Mesenchymal stem cell (in vitro differentiated cells and primary cell): ENCODE measurements at regions not wholly inside any gene's neighbourhood (a gene's known extent, or its start where the extent isn't known, plus 50 kb on each side); places are given as distances from the start of the nearest gene placed in this dataset.

Source experiments
- DNase-seq: peaks from one replicate; pipeline ENCODE4 v3.0.0-alpha.2; 2013
- H2AFZ ChIP-seq: one replicate; pipeline ENCODE4 v1.6.1; 2013; ENCODE audit warnings: low read depth, mild to moderate bottlenecking, control low read depth, inconsistent platforms, low read length, moderate library complexity
- H2AK5ac ChIP-seq: 2 replicates; pipeline ENCODE4 v1.6.1; 2013; ENCODE audit warnings: low read length, moderate library complexity, mild to moderate bottlenecking, inconsistent platforms; ENCODE audit not compliant: severe bottlenecking
- H2BK120ac ChIP-seq: one replicate; pipeline ENCODE4 v1.6.1; 2013; ENCODE audit warnings: low read depth, mild to moderate bottlenecking, inconsistent platforms, low read length, moderate library complexity
- H2BK12ac ChIP-seq, 2 experiments: one replicate each; pipeline ENCODE4 v1.6.1; 2013; ENCODE audit warnings: inconsistent platforms in 2 of 2, low read length in 2 of 2, mild to moderate bottlenecking in 2 of 2, moderate library complexity in 2 of 2, control low read depth in 1 of 2
- H2BK15ac ChIP-seq: one replicate; pipeline ENCODE4 v1.6.1; 2013; ENCODE audit warnings: mild to moderate bottlenecking, low read depth, inconsistent platforms; ENCODE audit not compliant: poor library complexity, severe bottlenecking
- H2BK5ac ChIP-seq: 2 replicates; pipeline ENCODE4 v1.6.1; 2013; ENCODE audit warnings: low read depth, mild to moderate bottlenecking, low read length, control low read depth, inconsistent platforms; ENCODE audit not compliant: poor library complexity, severe bottlenecking
- H3K14ac ChIP-seq, 2 experiments: one replicate each; pipeline ENCODE4 v1.6.1; 2013; ENCODE audit warnings: inconsistent platforms in 2 of 2, low read length in 2 of 2, control low read depth in 1 of 2, mild to moderate bottlenecking in 1 of 2, moderate library complexity in 1 of 2
- H3K18ac ChIP-seq, 2 experiments: one replicate each; pipeline ENCODE4 v1.6.1; 2013; ENCODE audit warnings: inconsistent platforms in 2 of 2, low read length in 2 of 2, control low read depth in 1 of 2, low read depth in 1 of 2, mild to moderate bottlenecking in 1 of 2
- H3K23ac ChIP-seq, 2 experiments: one replicate each; pipeline ENCODE4 v1.6.1; 2013; ENCODE audit warnings: inconsistent platforms in 2 of 2, low read length in 2 of 2, mild to moderate bottlenecking in 2 of 2, moderate library complexity in 2 of 2, control low read depth in 1 of 2
- H3K27ac ChIP-seq: 2 replicates; pipeline ENCODE4 v1.5.1; 2013; ENCODE audit warnings: mild to moderate bottlenecking, moderate library complexity, low read length, control low read depth, inconsistent platforms; ENCODE audit not compliant: poor library complexity, severe bottlenecking
- H3K27me3 ChIP-seq, 2 experiments: 2 replicates each; pipeline versions ENCODE4 v1.6.1 to v1.7.0; 2013; ENCODE audit warnings: low read length in 2 of 2, mild to moderate bottlenecking in 2 of 2, moderate library complexity in 2 of 2, control low read depth in 1 of 2, inconsistent platforms in 1 of 2; ENCODE audit not compliant: control insufficient read depth in 1 of 2, insufficient read depth in 1 of 2
- H3K36me3 ChIP-seq, 2 experiments: 2 replicates each; pipeline versions ENCODE4 v1.6.1 to v1.7.0; 2013; ENCODE audit warnings: low read length in 2 of 2, control low read depth in 1 of 2, inconsistent platforms in 1 of 2, low read depth in 1 of 2, mild to moderate bottlenecking in 1 of 2; ENCODE audit not compliant: insufficient read depth in 2 of 2, control insufficient read depth in 1 of 2
- H3K4ac ChIP-seq, 2 experiments: one replicate each; pipeline ENCODE4 v1.6.1; 2013; ENCODE audit warnings: inconsistent platforms in 2 of 2, low read length in 2 of 2, mild to moderate bottlenecking in 2 of 2, moderate library complexity in 2 of 2, control low read depth in 1 of 2, low read depth in 1 of 2
- H3K4me1 ChIP-seq: 2 replicates; pipeline ENCODE4 v1.6.1; 2013; ENCODE audit warnings: low read depth, low read length, control low read depth; ENCODE audit not compliant: control insufficient read depth, insufficient read depth
- H3K4me2 ChIP-seq: 2 replicates; pipeline ENCODE4 v1.6.1; 2013; ENCODE audit warnings: low read length, mild to moderate bottlenecking, inconsistent platforms; ENCODE audit not compliant: poor library complexity, severe bottlenecking
- H3K4me3 ChIP-seq, 2 experiments: 2 replicates each; pipeline versions ENCODE4 v1.5.1 to v1.7.0; 2013; ENCODE audit warnings: low read length in 2 of 2, mild to moderate bottlenecking in 2 of 2, control low read depth in 1 of 2, low read depth in 1 of 2; ENCODE audit not compliant: insufficient read depth in 1 of 2
- H3K79me1 ChIP-seq: replicated peaks from 2 replicates; pipeline ENCODE4 v1.6.1; 2013; ENCODE audit warnings: mild to moderate bottlenecking, control low read depth, low read length, inconsistent platforms; ENCODE audit not compliant: poor library complexity, severe bottlenecking
- H3K9ac ChIP-seq: 2 replicates; pipeline ENCODE4 v1.7.0; 2013; ENCODE audit warnings: mild to moderate bottlenecking, low read length, moderate library complexity
- H3K9me3 ChIP-seq: 2 replicates; pipeline ENCODE4 v1.7.0; 2013; ENCODE audit warnings: mild to moderate bottlenecking, low read length; ENCODE audit not compliant: control insufficient read depth
- H4K8ac ChIP-seq: one replicate; pipeline ENCODE4 v1.6.1; 2013; ENCODE audit warnings: inconsistent platforms, mild to moderate bottlenecking, low read length, moderate library complexity
- H4K91ac ChIP-seq: one replicate; pipeline ENCODE4 v1.6.1; 2013; ENCODE audit warnings: mild to moderate bottlenecking, low read length, inconsistent platforms
- WGBS: methylation state at CpG from one replicate; pipeline ENCODE4 v1.1.7; 2013; ENCODE audit warnings: mixed read lengths; 5-methylcytosine and 5-hydroxymethylcytosine counted together

- Histone ChIP-seq H2BK5ac (no peak overlapping the region), H3K79me1 (no peaks in the 10 kb centered on the region), H3K27ac (no peak overlapping the region), H2AK5ac (no peak overlapping the region), H4K8ac (no peak overlapping the region), H2BK12ac (no peak overlapping the region), H3K4me3 (no peak overlapping the region), H3K27me3 (peaks cover 16 to 50% of the 10 kb centered on the region in 2 experiments), H3K36me3 (no peaks in the 10 kb centered on the region), H3K9me3 (no peaks in the 10 kb centered on the region), H3K4ac (no peak overlapping the region), H2AFZ (no peak overlapping the region), H3K4me1 (no peaks in the 10 kb centered on the region), H3K4me2 (no peak overlapping the region), H3K23ac (no peak overlapping the region), H4K91ac (no peak overlapping the region), H2BK120ac (no peak overlapping the region), H2BK15ac (no peak overlapping the region), H3K9ac (no peak overlapping the region), H3K18ac (no peak overlapping the region), H3K14ac (no peak overlapping the region)
- DNase-seq: no peak
- WGBS: 53% methylated on average over 8 of the region's 9 CpGs
Measured at GRCh38 chr20:24393903-24394302, 75.5 kb upstream of the SYNDIG1 start.

GRCh38 chr20:24392612-24393011 is 76.8 kb upstream of the SYNDIG1 start:
- H3K4ac ChIP-seq: no peak overlapping the region
- no peak overlapping the region for H4K8ac ChIP-seq
- no peak overlapping the region for H3K4me3 ChIP-seq
- no peak overlapping the region for H3K18ac ChIP-seq
- no peak overlapping the region for H2BK5ac ChIP-seq
- H3K36me3 ChIP-seq: no peaks in the 10 kb centered on the region
- H3K27me3 ChIP-seq: peaks cover 16 to 55% of the 10 kb centered on the region in 2 experiments
- no peak overlapping the region for H3K9ac ChIP-seq
- no peak overlapping the region for H2BK12ac ChIP-seq
- H2BK120ac ChIP-seq: no peak overlapping the region
- H2AFZ ChIP-seq: no peak overlapping the region
- WGBS: 69% methylated on average over 1 of the region's 4 CpGs
- H2AK5ac ChIP-seq: no peak overlapping the region
- H3K79me1 ChIP-seq: no peaks in the 10 kb centered on the region
- H3K9me3 ChIP-seq: no peaks in the 10 kb centered on the region
- H3K23ac ChIP-seq: no peak overlapping the region
- no peak overlapping the region for H3K27ac ChIP-seq
- DNase-seq: no peak
- H4K91ac ChIP-seq: no peak overlapping the region
- H3K4me1 ChIP-seq: no peaks in the 10 kb centered on the region
- no peak overlapping the region for H2BK15ac ChIP-seq
- no peak overlapping the region for H3K4me2 ChIP-seq
- H3K14ac ChIP-seq: no peak overlapping the region

- H2AK5ac ChIP-seq: no peak overlapping the region
- H3K36me3 ChIP-seq: no peaks in the 10 kb centered on the region
- no peak overlapping the region for H3K23ac ChIP-seq
- H4K91ac ChIP-seq: no peak overlapping the region
- no peak overlapping the region for H3K14ac ChIP-seq
- H3K4me1 ChIP-seq: no peaks in the 10 kb centered on the region
- no peaks in the 10 kb centered on the region for H3K9me3 ChIP-seq
- no peaks in the 10 kb centered on the region for H3K79me1 ChIP-seq
- H2AFZ ChIP-seq: no peak overlapping the region
- H2BK12ac ChIP-seq: no peak overlapping the region
- 76% methylated on average over 3 of the region's 3 CpGs for whole genome bisulfite sequencing
- no peak overlapping the region for H3K4me3 ChIP-seq
- H3K4ac ChIP-seq: no peak overlapping the region
- H3K27ac ChIP-seq: no peak overlapping the region
- no peak overlapping the region for H2BK15ac ChIP-seq
- H4K8ac ChIP-seq: no peak overlapping the region
- peaks cover 8 to 67% of the 10 kb centered on the region in 2 experiments for H3K27me3 ChIP-seq
- no peak overlapping the region for H3K18ac ChIP-seq
- H2BK120ac ChIP-seq: no peak overlapping the region
- no peak overlapping the region for H3K4me2 ChIP-seq
- no peak for DNase-seq
- no peak overlapping the region for H3K9ac ChIP-seq
- H2BK5ac ChIP-seq: no peak overlapping the region
Measured at GRCh38 chr20:24389686-24390085, 79.7 kb upstream of the SYNDIG1 start.

DNA sequence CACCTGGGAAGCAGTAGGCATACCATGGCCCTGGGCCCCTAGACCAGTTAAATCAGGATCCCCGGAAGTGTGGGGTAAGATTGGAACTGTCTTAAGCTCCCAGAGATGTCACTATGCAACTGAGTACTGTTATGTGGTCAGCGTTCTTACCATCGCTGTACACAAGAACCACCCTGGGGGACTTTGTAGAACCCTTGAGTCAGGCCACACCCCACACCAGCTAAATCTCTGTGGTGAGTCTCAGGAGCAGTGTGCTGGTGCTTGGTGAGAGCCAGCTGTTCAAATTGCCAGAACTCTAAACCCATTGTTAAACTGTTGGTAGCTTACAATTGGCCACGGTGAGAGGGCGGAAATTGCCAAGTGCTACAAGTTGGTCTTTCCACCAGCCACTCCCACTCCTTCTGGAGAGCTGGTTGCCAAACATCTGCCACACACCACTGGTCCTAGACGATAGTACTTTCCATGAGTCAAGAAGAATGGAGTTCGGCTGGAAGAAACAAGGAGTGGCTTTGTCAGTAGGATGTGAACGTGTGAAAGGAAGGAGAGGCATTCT is 80.5 kb upstream of the SYNDIG1 start:
- Histone ChIP-seq H3K9me3 (no peaks in the 10 kb centered on the region), H3K79me1 (no peaks in the 10 kb centered on the region), H4K8ac (no peak overlapping the region), H3K4me2 (no peak overlapping the region), H2BK120ac (no peak overlapping the region), H3K14ac (no peak overlapping the region), H4K91ac (no peak overlapping the region), H3K23ac (no peak overlapping the region), H3K4ac (no peak overlapping the region), H2AK5ac (no peak overlapping the region), H3K18ac (no peak overlapping the region), H2BK12ac (no peak overlapping the region), H3K27ac (no peak overlapping the region), H3K27me3 (peaks cover 3 to 66% of the 10 kb centered on the region in 2 experiments), H2BK15ac (no peak overlapping the region), H3K9ac (no peak overlapping the region), H3K4me3 (no peak overlapping the region), H3K4me1 (no peaks in the 10 kb centered on the region), H2AFZ (no peak overlapping the region), H3K36me3 (no peaks in the 10 kb centered on the region), H2BK5ac (no peak overlapping the region)
- 85% methylated on average over 8 of the region's 8 CpGs for WGBS
- no peak for DNase-seq
